Endothelial cell of umbilical vein (primary cell): ENCODE measurements at regions not wholly inside any gene's neighbourhood (a gene's known extent, or its start where the extent isn't known, plus 50 kb on each side); places are given as distances from the start of the nearest gene placed in this dataset.

Experiments used
- BruUV-seq: library from RNA; stranded (reverse); fragments of 400-500 nt; replicated peaks from 2 replicates; lab custom pipeline; 2021; lab: Mats Ljungman, UMichigan
- CTCF ChIA-PET: fragments of 300-600, 350-600 bp; sonication (Branson Sonifier 250); formaldehyde crosslinking; loops from one replicate; lab custom pipeline; 2021; ENCODE audit warnings: antibody characterized with exemption, inconsistent platforms; lab: Charles Lee
- POLR2A ChIA-PET: fragments of 300-600, 350-600 bp; sonication (Branson Sonifier 250); formaldehyde crosslinking; loops from one replicate; lab custom pipeline; 2021; ENCODE audit warnings: antibody characterized with exemption, inconsistent platforms; lab: Charles Lee
- DNase-seq: peaks from one replicate; pipeline ENCODE4 v3.0.0-alpha.2; 2011; ENCODE audit warnings: low read depth, low spot score
- FAIRE-seq: peaks from 2 replicates; lab custom pipeline; 2011; peaks lifted over from hg19 to GRCh38; lab: Jason Lieb, UNC
- H2AFZ ChIP-seq: 2 replicates; pipeline ENCODE4 v1.6.0; 2012; ENCODE audit warnings: low read depth, low read length, control low read depth, inconsistent platforms
- H3K27ac ChIP-seq: 2 replicates; pipeline ENCODE4 v1.5.1; 2011; ENCODE audit warnings: low read depth, mild to moderate bottlenecking, control low read depth, low read length, moderate library complexity; ENCODE audit not compliant: insufficient read depth
- H3K27me3 ChIP-seq, 2 experiments: 2 replicates each; pipeline versions ENCODE4 v1.6.0 to v1.6.1; 2011; ENCODE audit warnings: low read length in 2 of 2, mixed read lengths in 1 of 2; ENCODE audit not compliant: control insufficient read depth in 2 of 2, insufficient read depth in 2 of 2
- H3K36me3 ChIP-seq, 2 experiments: 2 replicates in 1 of 2; 3 replicates in 1 of 2; pipeline ENCODE4 v1.5.1; 2011; ENCODE audit warnings: low read length in 2 of 2, mild to moderate bottlenecking in 1 of 2, moderate library complexity in 1 of 2; ENCODE audit not compliant: control insufficient read depth in 2 of 2, insufficient read depth in 2 of 2; ENCODE audit errors: extremely low read depth in 1 of 2
- H3K4me1 ChIP-seq: 3 replicates; pipeline ENCODE4 v1.5.1; 2011; ENCODE audit warnings: mild to moderate bottlenecking, low read length; ENCODE audit not compliant: control insufficient read depth, insufficient read depth; ENCODE audit errors: extremely low read depth
- H3K4me2 ChIP-seq: 2 replicates; pipeline ENCODE4 v1.6.1; 2011; ENCODE audit warnings: low read length, control low read depth, mixed read lengths; ENCODE audit not compliant: insufficient read depth
- H3K4me3 ChIP-seq, 3 experiments: fragments of 200-600 bp in 1 of 3; sonication (generic), shearing (Covaris generic) in 1 of 3; replicated peaks in 1 of 3; 2 replicates each; pipeline ENCODE4 v1.5.1; 2011 to 2016; ENCODE audit warnings: control low read depth in 3 of 3, low read length in 3 of 3, mild to moderate bottlenecking in 2 of 3, inconsistent platforms in 1 of 3, low read depth in 1 of 3, moderate library complexity in 1 of 3; ENCODE audit not compliant: insufficient read depth in 1 of 3
- H3K79me2 ChIP-seq: 2 replicates; pipeline ENCODE4 v1.6.0; 2012; ENCODE audit warnings: low read length, inconsistent platforms; ENCODE audit not compliant: control insufficient read depth, insufficient read depth
- H3K9ac ChIP-seq: replicated peaks from 2 replicates; pipeline ENCODE3; 2011; ENCODE audit warnings: low read length, control low read depth; ENCODE audit not compliant: insufficient read depth; ENCODE audit errors: extremely low read depth
- H3K9me1 ChIP-seq: replicated peaks from 3 replicates; pipeline ENCODE4 v1.6.0; 2011; ENCODE audit warnings: mild to moderate bottlenecking, low read length; ENCODE audit not compliant: control insufficient read depth, insufficient read depth; ENCODE audit errors: extremely low read depth
- H3K9me3 ChIP-seq: replicated peaks from 2 replicates; pipeline ENCODE4 v1.5.1; 2012; ENCODE audit warnings: low read length, inconsistent platforms; ENCODE audit not compliant: control insufficient read depth, insufficient read depth
- H4K20me1 ChIP-seq: replicated peaks from 2 replicates; pipeline ENCODE3; 2011; ENCODE audit warnings: mild to moderate bottlenecking, low read length; ENCODE audit not compliant: control insufficient read depth, insufficient read depth; ENCODE audit errors: extremely low read depth
- EZH2 ChIP-seq: IDR thresholded peaks from 2 replicates; pipeline ENCODE4 v1.6.1; 2012; ENCODE audit warnings: borderline replicate concordance, low read depth, mild to moderate bottlenecking, moderate library complexity, low read length, inconsistent platforms; ENCODE audit not compliant: severe bottlenecking
- FOS ChIP-seq: IDR thresholded peaks from 2 replicates; pipeline ENCODE4 v1.6.1; 2011; ENCODE audit warnings: mild to moderate bottlenecking, low read length, moderate library complexity, borderline replicate concordance; ENCODE audit not compliant: insufficient read depth
- GATA2 ChIP-seq: IDR thresholded peaks from 2 replicates; pipeline ENCODE4 v1.7.0; 2011; ENCODE audit warnings: low read depth, mild to moderate bottlenecking, moderate library complexity, mixed read lengths, low read length; ENCODE audit not compliant: insufficient read length, insufficient read depth
- JUN ChIP-seq: IDR thresholded peaks from 2 replicates; pipeline ENCODE4 v1.6.1; 2011; ENCODE audit warnings: borderline replicate concordance, low read depth; ENCODE audit not compliant: insufficient read length, insufficient read depth
- MYC ChIP-seq: IDR thresholded peaks from one replicate; pipeline ENCODE4 v1.6.1; 2011; ENCODE audit warnings: mild to moderate bottlenecking, low read depth, low read length
- POLR2AphosphoS5 ChIP-seq: IDR thresholded peaks from 2 replicates; pipeline ENCODE4 v1.6.1; 2012; ENCODE audit warnings: low read depth, mild to moderate bottlenecking, control low read depth, low read length, moderate library complexity; ENCODE audit not compliant: insufficient read depth
- dilution Hi-C: fragments of 300-500 bp; cut with MboI; formaldehyde crosslinking; loops from one replicate; pipeline ENCODE4 v1.15.0; 2019; ENCODE audit warnings: low sequenced_read_pairs; ENCODE audit not compliant: extremely low pct_ligation_motif_present
- intact Hi-C: fragments of 100-400 bp; cut with micrococcal nuclease; formaldehyde crosslinking; loops from one replicate; pipeline ENCODE4 v1.10.0; 2022
- TF ChIP-seq, protein P1 (sequence below): IDR thresholded peaks from 2 replicates; pipeline ENCODE4 v1.6.1; 2011; ENCODE audit not compliant: insufficient read depth, insufficient read length
- TF ChIP-seq, protein P2 (sequence below), 2 donors: IDR thresholded peaks; 1 replicate in 1 of 2; 2 replicates in 1 of 2; pipeline ENCODE4 v1.5.1; 2011; ENCODE audit warnings: low read length in 2 of 2, mild to moderate bottlenecking in 2 of 2, moderate library complexity in 2 of 2, control low read depth in 1 of 2, inconsistent platforms in 1 of 2, low read depth in 1 of 2; ENCODE audit not compliant: insufficient read depth in 1 of 2; ENCODE audit errors: extremely low read depth in 1 of 2

DNA sequence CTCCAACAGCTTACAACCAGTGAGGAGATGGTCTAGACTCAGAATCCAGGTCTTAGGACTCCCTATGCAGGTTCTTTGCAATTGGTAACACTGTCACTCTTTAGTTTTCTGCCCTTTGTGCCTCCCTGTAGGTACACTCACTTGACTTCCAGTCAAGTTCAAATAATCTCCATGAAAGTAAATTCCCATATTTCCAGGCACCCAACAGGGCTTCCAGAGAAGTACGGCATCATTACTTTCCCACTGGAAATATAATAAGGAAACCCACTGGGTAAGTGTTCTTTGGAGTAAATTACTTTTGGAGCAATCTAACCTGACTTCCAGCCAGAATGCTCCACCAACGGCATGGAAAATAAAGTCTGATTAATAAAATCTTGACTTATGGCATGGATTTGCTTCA, 338.9 kb downstream of the HNRNPD start:
- ChIA-PET CTCF (no interaction called here), POLR2A (no interaction called here)
- Histone ChIP-seq H3K9me1 (no peaks in the 10 kb centered on the region), H3K27me3 (no peaks in the 10 kb centered on the region), H4K20me1 (no peaks in the 10 kb centered on the region), H3K9ac (no peak overlapping the region), H3K36me3 (no peaks in the 10 kb centered on the region), H3K4me3 (no peak overlapping the region), H3K27ac (no peak overlapping the region), H2AFZ (no peak overlapping the region), H3K79me2 (no peaks in the 10 kb centered on the region), H3K9me3 (no peaks in the 10 kb centered on the region), H3K4me2 (no peak overlapping the region), H3K4me1 (no peaks in the 10 kb centered on the region)
- no TSS peak for BruUV-seq
- dilution Hi-C loops: no loop called here
- intact Hi-C loops: no loop called here
- TF ChIP-seq JUN: no peak
- no peak for TF ChIP-seq MYC
- no peak for TF ChIP-seq GATA2
- TF ChIP-seq FOS: no peak
- no peak for TF ChIP-seq POLR2AphosphoS5
- TF ChIP-seq, protein P1, sequence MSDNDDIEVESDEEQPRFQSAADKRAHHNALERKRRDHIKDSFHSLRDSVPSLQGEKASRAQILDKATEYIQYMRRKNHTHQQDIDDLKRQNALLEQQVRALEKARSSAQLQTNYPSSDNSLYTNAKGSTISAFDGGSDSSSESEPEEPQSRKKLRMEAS: no peak
- no peak for TF ChIP-seq EZH2
- TF ChIP-seq, protein P2, sequence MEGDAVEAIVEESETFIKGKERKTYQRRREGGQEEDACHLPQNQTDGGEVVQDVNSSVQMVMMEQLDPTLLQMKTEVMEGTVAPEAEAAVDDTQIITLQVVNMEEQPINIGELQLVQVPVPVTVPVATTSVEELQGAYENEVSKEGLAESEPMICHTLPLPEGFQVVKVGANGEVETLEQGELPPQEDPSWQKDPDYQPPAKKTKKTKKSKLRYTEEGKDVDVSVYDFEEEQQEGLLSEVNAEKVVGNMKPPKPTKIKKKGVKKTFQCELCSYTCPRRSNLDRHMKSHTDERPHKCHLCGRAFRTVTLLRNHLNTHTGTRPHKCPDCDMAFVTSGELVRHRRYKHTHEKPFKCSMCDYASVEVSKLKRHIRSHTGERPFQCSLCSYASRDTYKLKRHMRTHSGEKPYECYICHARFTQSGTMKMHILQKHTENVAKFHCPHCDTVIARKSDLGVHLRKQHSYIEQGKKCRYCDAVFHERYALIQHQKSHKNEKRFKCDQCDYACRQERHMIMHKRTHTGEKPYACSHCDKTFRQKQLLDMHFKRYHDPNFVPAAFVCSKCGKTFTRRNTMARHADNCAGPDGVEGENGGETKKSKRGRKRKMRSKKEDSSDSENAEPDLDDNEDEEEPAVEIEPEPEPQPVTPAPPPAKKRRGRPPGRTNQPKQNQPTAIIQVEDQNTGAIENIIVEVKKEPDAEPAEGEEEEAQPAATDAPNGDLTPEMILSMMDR (IDR thresholded peaks at IDR 0.05; ENCODE audit: extremely low read depth in 1 of 2, insufficient read depth in 1 of 2, low read depth in 1 of 2, low read length in 2 of 2): no peak
- DNase-seq: no peak
- no peak for FAIRE-seq
